ENCODE measurements at regions not wholly inside any gene's neighbourhood (a gene's known extent, or its start where the extent isn't known, plus 50 kb on each side); places are given as distances from the start of the nearest gene placed in this dataset.

DNA sequence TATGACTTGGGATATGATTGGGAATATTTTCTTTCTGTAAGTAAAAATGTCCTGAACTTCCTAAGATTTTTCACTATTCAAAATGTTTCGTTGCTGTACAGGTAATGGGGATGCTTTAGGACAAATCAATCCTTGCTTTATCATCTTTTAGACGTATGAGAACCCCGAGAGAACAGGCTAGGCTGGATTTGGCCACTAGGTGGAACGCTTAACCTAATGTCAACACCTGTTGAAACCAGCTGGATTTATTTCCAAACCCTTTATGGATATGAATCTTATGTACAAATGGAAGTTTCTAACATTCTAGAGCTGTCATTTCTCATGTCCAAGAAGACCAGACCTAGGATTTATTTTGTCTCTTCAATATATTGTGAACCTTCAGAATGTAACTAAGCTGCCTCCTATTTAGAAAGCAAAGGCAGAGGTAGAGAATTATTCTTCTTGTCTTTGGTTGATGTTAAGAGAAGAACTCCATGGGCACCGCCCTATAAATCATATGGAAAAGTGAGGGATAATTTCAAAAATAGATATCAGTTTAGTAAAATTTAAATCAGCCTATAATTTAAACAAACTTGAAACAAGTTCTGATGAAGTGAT, 96.7 kb downstream of the PMAIP1 start:
- Histone ChIP-seq H3F3A (ENCODE audit: insufficient read depth) (no peaks in the 10 kb centered on the region), H3K79me2 (ENCODE audit: insufficient read depth, low read length) (no peaks in the 10 kb centered on the region), H3K36me3 (ENCODE audit: low read length) (no peaks in the 10 kb centered on the region), H3K4me2 (ENCODE audit: low read depth, low read length, poor library complexity, severe bottlenecking) (no peak overlapping the region), H3K27me3 (ENCODE audit: low read length) (no peaks in the 10 kb centered on the region), H3K9ac (ENCODE audit: low read length) (no peak overlapping the region), H3K4me3 (ENCODE audit: insufficient read depth, low read length, poor library complexity, severe bottlenecking) (no peak overlapping the region), H3K9me2 (replicated peaks; ENCODE audit: insufficient read depth, low read length) (no peaks in the 10 kb centered on the region), H3K27ac (ENCODE audit: low read depth, low read length) (no peak overlapping the region), H2AFZ (ENCODE audit: low read depth, low read length, severe bottlenecking) (no peak overlapping the region), H3K9me3 (ENCODE audit: insufficient read depth, low read length) (no peaks in the 10 kb centered on the region), H4K20me1 (ENCODE audit: low read depth, low read length) (no peaks in the 10 kb centered on the region)
- TF ChIP-seq EZH2phosphoT487 (conservative IDR thresholded peaks at IDR 0.05; ENCODE audit: low read length), result no peak
- TF ChIP-seq, protein P1, sequence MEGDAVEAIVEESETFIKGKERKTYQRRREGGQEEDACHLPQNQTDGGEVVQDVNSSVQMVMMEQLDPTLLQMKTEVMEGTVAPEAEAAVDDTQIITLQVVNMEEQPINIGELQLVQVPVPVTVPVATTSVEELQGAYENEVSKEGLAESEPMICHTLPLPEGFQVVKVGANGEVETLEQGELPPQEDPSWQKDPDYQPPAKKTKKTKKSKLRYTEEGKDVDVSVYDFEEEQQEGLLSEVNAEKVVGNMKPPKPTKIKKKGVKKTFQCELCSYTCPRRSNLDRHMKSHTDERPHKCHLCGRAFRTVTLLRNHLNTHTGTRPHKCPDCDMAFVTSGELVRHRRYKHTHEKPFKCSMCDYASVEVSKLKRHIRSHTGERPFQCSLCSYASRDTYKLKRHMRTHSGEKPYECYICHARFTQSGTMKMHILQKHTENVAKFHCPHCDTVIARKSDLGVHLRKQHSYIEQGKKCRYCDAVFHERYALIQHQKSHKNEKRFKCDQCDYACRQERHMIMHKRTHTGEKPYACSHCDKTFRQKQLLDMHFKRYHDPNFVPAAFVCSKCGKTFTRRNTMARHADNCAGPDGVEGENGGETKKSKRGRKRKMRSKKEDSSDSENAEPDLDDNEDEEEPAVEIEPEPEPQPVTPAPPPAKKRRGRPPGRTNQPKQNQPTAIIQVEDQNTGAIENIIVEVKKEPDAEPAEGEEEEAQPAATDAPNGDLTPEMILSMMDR (IDR thresholded peaks at IDR 0.05; ENCODE audit: insufficient read depth, low read length, poor library complexity, severe bottlenecking), result peak; percentile 72

DNA sequence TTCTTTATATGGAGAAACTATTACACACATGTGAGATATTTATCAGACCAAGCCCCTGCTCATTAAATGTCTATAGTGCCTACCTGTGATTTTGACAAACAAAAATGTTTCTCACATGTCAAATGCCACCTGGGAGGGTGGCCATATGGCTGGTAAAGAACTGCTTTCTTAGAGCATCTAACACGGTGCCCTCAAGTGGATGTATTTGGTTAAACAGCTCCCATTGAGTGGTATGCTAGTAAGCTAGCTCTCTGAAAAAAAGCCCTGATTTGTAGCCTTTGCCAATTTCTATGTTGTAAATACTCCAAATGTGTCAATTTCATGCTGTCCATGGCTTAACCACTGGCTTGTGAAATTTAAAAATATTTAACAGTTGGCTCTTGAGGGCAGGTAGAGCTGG, 94.6 kb downstream of the PMAIP1 start:
- no peaks in the 10 kb centered on the region for H3K36me3 ChIP-seq (ENCODE audit: low read length)
- no peaks in the 10 kb centered on the region for H3K9me3 ChIP-seq (ENCODE audit: insufficient read depth, low read length)
- H3K9ac ChIP-seq (ENCODE audit: low read length), result no peak overlapping the region
- no peak overlapping the region for H2AFZ ChIP-seq (ENCODE audit: low read depth, low read length, severe bottlenecking)
- no peaks in the 10 kb centered on the region for H3K9me2 ChIP-seq (replicated peaks; ENCODE audit: insufficient read depth, low read length)
- H3K27ac ChIP-seq (ENCODE audit: low read depth, low read length), result no peak overlapping the region
- H4K20me1 ChIP-seq (ENCODE audit: low read depth, low read length), result no peaks in the 10 kb centered on the region
- H3K4me3 ChIP-seq (ENCODE audit: insufficient read depth, low read length, poor library complexity, severe bottlenecking), result no peak overlapping the region
- no peaks in the 10 kb centered on the region for H3K79me2 ChIP-seq (ENCODE audit: insufficient read depth, low read length)
- H3F3A ChIP-seq (ENCODE audit: insufficient read depth), result no peaks in the 10 kb centered on the region
- no peaks in the 10 kb centered on the region for H3K27me3 ChIP-seq (ENCODE audit: low read length)
- no peak overlapping the region for H3K4me2 ChIP-seq (ENCODE audit: low read depth, low read length, poor library complexity, severe bottlenecking)
- TF ChIP-seq EZH2phosphoT487 (conservative IDR thresholded peaks at IDR 0.05; ENCODE audit: low read length), result no peak

DNA sequence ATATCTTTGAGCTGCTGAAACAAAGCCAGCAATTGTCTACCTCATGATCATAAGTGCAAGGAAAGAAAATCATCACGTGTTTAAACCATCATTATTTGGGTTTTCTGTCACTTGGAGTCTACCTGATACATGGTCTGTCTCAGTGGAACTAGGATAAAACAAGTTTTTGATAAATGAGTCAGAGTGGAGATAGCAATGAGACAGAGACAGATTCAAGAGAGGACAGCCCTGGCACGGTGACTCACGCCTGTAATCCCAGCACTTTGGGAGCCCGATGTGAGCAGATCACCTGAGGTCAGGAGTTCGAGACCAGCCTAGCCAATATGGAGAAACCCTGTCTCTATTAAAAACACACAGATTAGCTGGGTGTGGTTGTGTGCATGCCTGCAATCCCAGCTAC, 93.8 kb downstream of the PMAIP1 start:
- Histone ChIP-seq H3K4me2 (ENCODE audit: low read depth, low read length, poor library complexity, severe bottlenecking) (no peak overlapping the region), H3K4me3 (ENCODE audit: insufficient read depth, low read length, poor library complexity, severe bottlenecking) (no peak overlapping the region), H3K27ac (ENCODE audit: low read depth, low read length) (no peak overlapping the region), H3F3A (ENCODE audit: insufficient read depth) (no peaks in the 10 kb centered on the region), H3K9me2 (replicated peaks; ENCODE audit: insufficient read depth, low read length) (no peaks in the 10 kb centered on the region), H3K79me2 (ENCODE audit: insufficient read depth, low read length) (no peaks in the 10 kb centered on the region), H3K36me3 (ENCODE audit: low read length) (no peaks in the 10 kb centered on the region), H3K9ac (ENCODE audit: low read length) (no peak overlapping the region), H3K27me3 (ENCODE audit: low read length) (no peaks in the 10 kb centered on the region), H2AFZ (ENCODE audit: low read depth, low read length, severe bottlenecking) (no peak overlapping the region), H3K9me3 (ENCODE audit: insufficient read depth, low read length) (no peaks in the 10 kb centered on the region), H4K20me1 (ENCODE audit: low read depth, low read length) (no peaks in the 10 kb centered on the region)
- TF ChIP-seq, protein P1 (IDR thresholded peaks at IDR 0.05; ENCODE audit: insufficient read depth, low read length, poor library complexity, severe bottlenecking), result no peak
- no peak for TF ChIP-seq EZH2phosphoT487 (conservative IDR thresholded peaks at IDR 0.05; ENCODE audit: low read length)

DNA sequence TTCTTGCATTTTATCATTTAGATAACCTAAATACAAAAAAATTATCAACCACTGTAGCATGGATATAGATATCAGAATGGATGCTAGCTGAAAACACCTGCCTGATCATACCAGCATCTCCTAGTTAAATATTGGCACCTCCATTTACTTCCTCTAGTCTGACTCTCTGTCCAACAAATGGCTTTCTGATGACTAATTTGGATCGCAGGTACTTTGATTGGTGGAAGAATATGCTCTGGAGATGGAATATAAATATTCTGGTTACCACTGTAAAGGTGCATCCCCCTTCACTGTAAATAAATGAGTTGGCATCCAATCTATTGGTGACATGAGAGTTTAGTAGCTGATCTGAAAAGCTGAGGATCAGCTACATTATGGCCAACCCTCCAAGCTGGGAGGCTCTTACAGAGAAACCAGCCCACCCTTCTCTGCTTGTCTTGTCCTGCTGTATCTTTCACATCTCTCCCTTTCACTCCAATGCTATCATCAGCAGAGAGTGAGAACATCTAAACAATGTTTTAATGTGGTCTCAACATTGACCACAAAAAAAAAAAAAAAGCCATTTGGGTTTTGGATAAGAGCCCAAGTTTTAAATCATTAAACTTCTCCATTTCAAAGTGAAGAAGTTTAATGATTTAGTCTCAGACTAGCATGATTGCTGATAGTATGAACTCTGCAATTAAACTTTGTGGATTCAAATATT, 90.5 kb downstream of the PMAIP1 start:
- no peaks in the 10 kb centered on the region for H3K79me2 ChIP-seq (ENCODE audit: insufficient read depth, low read length)
- H2AFZ ChIP-seq (ENCODE audit: low read depth, low read length, severe bottlenecking), result no peak overlapping the region
- H4K20me1 ChIP-seq (ENCODE audit: low read depth, low read length), result no peaks in the 10 kb centered on the region
- TF ChIP-seq, protein P1 (IDR thresholded peaks at IDR 0.05; ENCODE audit: insufficient read depth, low read length, poor library complexity, severe bottlenecking), result no peak
- no peak for TF ChIP-seq EZH2phosphoT487 (conservative IDR thresholded peaks at IDR 0.05; ENCODE audit: low read length)
- no peaks in the 10 kb centered on the region for H3F3A ChIP-seq (ENCODE audit: insufficient read depth)
- no peaks in the 10 kb centered on the region for H3K27me3 ChIP-seq (ENCODE audit: low read length)
- H3K36me3 ChIP-seq (ENCODE audit: low read length), result no peaks in the 10 kb centered on the region
- no peak overlapping the region for H3K9ac ChIP-seq (ENCODE audit: low read length)
- no peaks in the 10 kb centered on the region for H3K9me3 ChIP-seq (ENCODE audit: insufficient read depth, low read length)
- no peak overlapping the region for H3K4me2 ChIP-seq (ENCODE audit: low read depth, low read length, poor library complexity, severe bottlenecking)
- no peaks in the 10 kb centered on the region for H3K9me2 ChIP-seq (replicated peaks; ENCODE audit: insufficient read depth, low read length)
- no peak overlapping the region for H3K4me3 ChIP-seq (ENCODE audit: insufficient read depth, low read length, poor library complexity, severe bottlenecking)
- no peak overlapping the region for H3K27ac ChIP-seq (ENCODE audit: low read depth, low read length)
